Naive B cell (primary cell): ENCODE measurements at regions not wholly inside any gene's neighbourhood (a gene's known extent, or its start where the extent isn't known, plus 50 kb on each side); places are given as distances from the start of the nearest gene placed in this dataset.

Experiments
- ATAC-seq, 2 donors: fragments of 150-1000 bp; cut with Tn5 transposase; 2 replicates each; pipeline ENCODE4 v1.10.0; 2021; ENCODE audit warnings: low read depth in 2 of 2, mild to moderate bottlenecking in 2 of 2, moderate library complexity in 2 of 2
- DNase-seq: peaks from one replicate; pipeline ENCODE4 v3.0.0; 2022
- H3K27ac Mint-ChIP-seq, 6 donors: one replicate each; pipeline ENCODE4 v1.8.0; 2020 to 2022; ENCODE audit warnings: mild to moderate bottlenecking in 6 of 6, mixed read lengths in 6 of 6, moderate library complexity in 5 of 6, inconsistent platforms in 2 of 6
- H3K27me3 Mint-ChIP-seq, 3 donors: one replicate each; pipeline ENCODE4 v1.8.0; 2021 to 2022; ENCODE audit warnings: mixed read lengths in 3 of 3, mild to moderate bottlenecking in 1 of 3
- H3K36me3 Mint-ChIP-seq, 2 donors: one replicate each; pipeline ENCODE4 v1.8.0; 2020 to 2022; ENCODE audit warnings: mixed read lengths in 2 of 2, inconsistent platforms in 1 of 2, mild to moderate bottlenecking in 1 of 2
- H3K4me1 Mint-ChIP-seq, 3 donors: one replicate each; pipeline ENCODE4 v1.8.0; 2020 to 2022; ENCODE audit warnings: mixed read lengths in 3 of 3, inconsistent platforms in 1 of 3, mild to moderate bottlenecking in 1 of 3, moderate library complexity in 1 of 3
- H3K4me3 Mint-ChIP-seq, 8 donors: one replicate each; pipeline ENCODE4 v1.8.0; 2020 to 2022; ENCODE audit warnings: mild to moderate bottlenecking in 8 of 8, mixed read lengths in 8 of 8, moderate library complexity in 8 of 8, inconsistent platforms in 2 of 8
- H3K9me3 Mint-ChIP-seq, 7 donors: one replicate each; pipeline ENCODE4 v1.8.0; 2020 to 2022; ENCODE audit warnings: mixed read lengths in 7 of 7, mild to moderate bottlenecking in 5 of 7, inconsistent platforms in 2 of 7, moderate library complexity in 1 of 7

DNA sequence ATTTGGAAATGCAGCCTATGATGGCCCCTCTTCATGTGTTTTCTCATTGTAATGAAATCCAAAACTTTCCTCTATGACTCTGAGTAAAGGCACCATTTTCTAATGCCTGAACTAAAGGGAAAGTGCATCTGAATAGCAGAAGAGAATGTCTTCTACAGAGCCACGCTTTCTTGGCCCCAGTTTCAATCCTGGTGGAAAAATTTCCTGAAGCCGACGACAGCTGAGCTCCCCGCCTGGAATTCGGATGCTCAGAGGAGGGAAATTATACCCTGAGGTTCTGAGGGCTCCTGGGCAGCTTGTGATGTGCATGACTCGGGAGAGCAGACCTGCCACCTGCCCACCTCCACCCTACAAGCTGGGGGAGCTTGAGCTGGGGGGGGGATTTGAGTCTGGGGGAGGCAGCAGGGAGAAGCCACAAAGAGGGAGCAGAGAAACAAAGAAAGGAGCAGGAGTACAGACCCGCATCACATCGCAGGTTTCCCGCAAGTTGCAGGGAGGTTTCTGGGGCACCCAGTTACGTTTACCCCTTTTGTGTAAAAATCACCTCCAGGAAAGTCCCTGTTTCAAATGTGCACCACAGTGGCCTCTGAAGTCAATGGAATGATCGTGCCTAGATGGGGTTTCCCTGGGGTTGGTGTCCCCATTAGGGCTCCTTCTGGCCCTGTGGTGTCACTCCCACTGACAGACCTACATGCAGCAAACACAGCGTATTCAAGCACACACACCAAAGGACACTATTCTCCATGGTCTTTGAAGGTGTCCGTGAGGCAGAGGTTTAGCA, 145.6 kb upstream of the RBPJ start:
- Mint-ChIP-seq H3K27ac (no peak overlapping the region), H3K27me3 (peaks cover 12 to 27% (median 25%) of the 10 kb centered on the region in 3 donors)

DNA sequence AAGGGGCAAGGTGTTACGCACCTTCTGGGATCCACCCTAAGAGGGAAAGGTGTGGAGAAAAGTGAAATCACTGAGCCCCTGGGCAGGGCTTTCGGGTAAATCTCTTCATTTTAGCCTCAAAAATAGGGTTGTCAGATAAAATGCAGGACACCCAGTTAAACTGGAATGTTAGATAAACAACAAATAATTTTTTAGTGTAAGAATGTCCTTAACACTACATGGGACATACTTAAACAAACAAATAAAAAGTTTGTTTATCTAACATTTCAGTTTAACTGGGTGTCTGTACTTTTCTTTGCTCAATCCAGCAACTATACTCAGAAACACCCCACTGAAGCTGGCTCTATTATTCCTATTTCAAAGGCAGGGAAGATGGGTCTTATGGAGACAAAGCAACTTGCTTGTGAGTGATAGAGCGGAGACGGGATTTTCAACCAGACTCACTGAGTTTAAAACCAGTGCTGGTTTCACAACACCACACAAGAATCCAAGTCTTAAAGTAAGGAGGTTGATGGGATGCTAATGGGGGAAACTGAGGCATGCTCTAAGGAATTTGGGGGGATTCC, 144.8 kb upstream of the RBPJ start:
- Mint-ChIP-seq H3K27ac (no peak overlapping the region), H3K4me3 (no peak overlapping the region), H3K36me3 (no peaks in the 10 kb centered on the region), H3K4me1 (no peaks in the 10 kb centered on the region), H3K9me3 (peaks cover 0 to 7% (median under 1%) of the 10 kb centered on the region in 7 donors), H3K27me3 (peaks cover 12 to 27% (median 25%) of the 10 kb centered on the region in 3 donors)
- ATAC-seq (no peak), DNase-seq (no peak)

More for the DNA sequence above, 145.6 kb upstream of the RBPJ start:
- DNase-seq = no peak
- no peaks in the 10 kb centered on the region for H3K4me1 Mint-ChIP-seq
- H3K9me3 Mint-ChIP-seq = peaks cover 0 to 6% (median 2%) of the 10 kb centered on the region in 7 donors
- no peaks in the 10 kb centered on the region for H3K36me3 Mint-ChIP-seq
- ATAC-seq = peak in 1 of 2 donors; percentile 61
- no peak overlapping the region for H3K4me3 Mint-ChIP-seq

DNA sequence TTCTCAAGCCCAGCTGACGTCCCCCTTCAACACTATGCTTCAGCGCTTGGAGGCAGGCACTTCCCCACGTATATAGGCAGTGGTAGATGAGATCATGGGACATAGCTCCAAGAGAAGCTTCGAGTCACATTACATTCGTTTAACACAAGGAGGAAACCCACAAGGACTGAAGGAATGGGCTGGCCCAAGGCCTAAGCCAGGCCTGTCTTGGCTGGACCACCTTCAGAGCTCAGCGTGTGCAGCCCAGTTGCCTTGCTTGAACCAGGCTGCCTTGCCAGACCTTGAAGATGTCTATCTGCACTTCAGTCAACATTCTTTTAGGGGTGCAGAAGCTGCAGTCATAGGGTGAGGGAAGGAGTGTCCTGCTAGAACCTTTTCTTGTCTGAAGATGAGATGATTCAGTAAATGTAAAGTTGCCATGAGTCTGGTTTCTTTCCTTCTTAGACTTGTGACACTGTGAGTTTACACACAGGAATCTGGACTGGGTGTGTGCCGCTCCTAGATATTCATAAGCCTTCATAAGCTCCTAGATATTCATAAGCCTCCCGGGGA, 144.1 kb upstream of the RBPJ start:
- ATAC-seq (no peak), DNase-seq (no peak)
- H3K4me1 Mint-ChIP-seq = no peaks in the 10 kb centered on the region
- H3K27ac Mint-ChIP-seq = no peak overlapping the region
- H3K36me3 Mint-ChIP-seq = no peaks in the 10 kb centered on the region
- peaks cover 12 to 22% (median 19%) of the 10 kb centered on the region in 3 donors for H3K27me3 Mint-ChIP-seq
- H3K4me3 Mint-ChIP-seq = no peak overlapping the region
- H3K9me3 Mint-ChIP-seq = peaks cover 0 to 7% (median 2%) of the 10 kb centered on the region in 7 donors

DNA sequence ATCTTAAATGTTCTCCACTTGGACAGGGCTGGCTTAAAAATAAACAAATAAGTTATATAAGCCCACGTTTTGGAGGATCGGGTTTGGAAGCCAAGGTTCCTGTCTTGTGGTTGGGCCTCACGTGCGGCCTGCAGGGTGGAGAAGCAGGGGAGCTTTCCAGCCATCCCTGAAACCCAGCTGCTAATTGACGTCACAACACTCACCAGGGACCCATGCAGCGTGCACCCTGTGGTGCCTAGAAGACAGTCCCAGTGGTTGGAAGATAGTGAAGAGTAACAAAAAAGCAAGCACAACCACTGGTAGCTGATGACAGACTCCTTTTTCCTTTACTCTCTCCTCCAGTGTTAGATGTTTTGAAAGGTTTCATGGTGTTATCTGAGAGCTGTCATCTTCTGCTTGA, 142.0 kb upstream of the RBPJ start:
- Mint-ChIP-seq H3K27me3 (peaks cover 2 to 7% (median 6%) of the 10 kb centered on the region in 3 donors), H3K4me1 (no peaks in the 10 kb centered on the region), H3K27ac (no peak overlapping the region), H3K4me3 (no peak overlapping the region), H3K9me3 (peaks cover 0 to 7% (median 2%) of the 10 kb centered on the region in 7 donors), H3K36me3 (no peaks in the 10 kb centered on the region)
- no peak for DNase-seq
- no peak for ATAC-seq

DNA sequence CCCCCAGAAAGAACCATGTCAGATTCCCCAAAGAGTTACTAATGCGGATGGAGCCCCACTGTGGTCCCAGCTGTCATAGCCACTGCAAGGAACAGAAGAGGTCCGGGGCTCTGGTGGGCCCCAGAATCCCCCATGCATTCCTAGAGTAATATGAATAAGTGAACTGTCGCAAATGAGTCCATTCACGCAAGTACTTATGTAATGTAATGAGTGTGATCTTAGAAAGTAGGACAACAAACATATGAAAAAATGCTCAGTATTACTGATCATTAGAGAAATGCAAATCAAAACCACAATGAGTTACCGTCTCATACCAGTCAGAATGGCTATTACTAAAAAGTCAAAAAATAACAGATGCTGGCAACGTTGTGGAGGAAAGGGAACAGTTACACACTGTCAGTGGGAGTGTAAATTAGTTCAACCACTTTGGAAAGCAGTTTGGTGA, 141.5 kb upstream of the RBPJ start:
- Mint-ChIP-seq H3K9me3 (peaks cover 0 to 7% (median 2%) of the 10 kb centered on the region in 7 donors), H3K27me3 (peaks cover 0 to 7% (median 6%) of the 10 kb centered on the region in 3 donors), H3K4me1 (no peaks in the 10 kb centered on the region), H3K4me3 (no peak overlapping the region), H3K36me3 (no peaks in the 10 kb centered on the region), H3K27ac (peak overlapping the region in 1 of 6 donors; percentile 43)
- no peak for DNase-seq
- ATAC-seq = no peak

DNA sequence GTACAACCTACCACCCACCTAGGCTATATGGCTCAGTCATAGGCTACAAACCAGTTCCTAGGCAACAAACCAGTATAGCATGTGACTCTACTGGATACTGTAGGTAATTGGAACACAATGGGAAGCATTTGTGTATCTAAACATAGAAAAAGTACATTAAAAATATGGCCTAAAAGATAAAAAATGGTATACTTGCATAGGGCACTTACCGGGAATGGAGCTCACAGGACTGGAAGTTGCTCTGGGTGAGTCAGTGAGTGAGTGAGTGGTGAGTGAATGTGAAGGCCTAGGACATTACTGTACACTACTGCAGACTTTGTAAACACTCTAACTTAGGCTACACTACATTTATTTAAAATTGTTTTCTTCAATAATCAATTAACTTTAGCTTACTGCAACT, 139.2 kb upstream of the RBPJ start:
- H3K4me1 Mint-ChIP-seq = no peaks in the 10 kb centered on the region
- H3K36me3 Mint-ChIP-seq = no peaks in the 10 kb centered on the region
- H3K4me3 Mint-ChIP-seq = peak overlapping the region in 1 of 8 donors; percentile 0
- H3K27me3 Mint-ChIP-seq = peaks cover 0 to 11% (median 6%) of the 10 kb centered on the region in 3 donors
- ATAC-seq = no peak
- no peak overlapping the region for H3K27ac Mint-ChIP-seq
- DNase-seq = no peak
- H3K9me3 Mint-ChIP-seq = peaks cover 0 to 7% (median 2%) of the 10 kb centered on the region in 7 donors

DNA sequence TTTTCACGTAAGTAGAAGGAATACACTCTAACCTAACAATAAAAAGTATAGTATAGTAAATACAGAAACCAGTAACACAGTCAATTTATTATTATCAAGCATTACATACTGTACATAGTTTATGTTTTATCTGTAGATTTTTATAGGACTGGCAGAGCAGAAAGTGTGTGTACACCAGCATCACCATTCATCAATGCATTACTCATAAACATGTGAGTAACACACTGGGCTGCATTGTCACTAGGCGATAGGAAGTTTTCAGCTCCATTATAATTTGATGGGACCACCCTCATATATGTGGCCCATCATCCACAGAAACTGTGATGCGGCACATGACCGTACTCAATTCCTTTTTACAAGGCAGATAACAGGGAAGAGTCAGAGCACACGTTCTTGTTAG, 137.8 kb upstream of the RBPJ start:
- H3K4me1 Mint-ChIP-seq = no peaks in the 10 kb centered on the region

DNA sequence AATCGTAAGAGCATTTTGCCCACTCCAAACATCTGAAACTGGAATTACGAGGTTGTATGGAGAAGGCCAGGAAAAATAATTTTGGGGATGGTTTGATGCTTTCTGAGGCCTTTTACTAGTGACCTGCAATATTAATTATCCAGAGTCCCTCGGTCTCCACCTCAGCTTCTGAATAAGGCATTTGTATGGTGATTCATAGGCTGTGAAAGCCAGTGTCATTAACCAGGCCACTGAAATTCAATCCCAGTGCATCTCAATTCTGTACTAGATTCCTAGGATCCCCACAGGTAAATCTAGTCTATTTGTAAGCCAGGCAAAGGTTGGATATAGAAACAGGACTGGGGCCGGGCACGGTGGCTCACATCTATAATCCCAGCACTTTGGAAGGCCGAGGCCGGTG, 135.4 kb upstream of the RBPJ start:
- DNase-seq (no peak), ATAC-seq (no peak)
- H3K9me3 Mint-ChIP-seq = peaks cover 0 to 5% (median 0%) of the 10 kb centered on the region in 7 donors
- peak overlapping the region in 1 of 6 donors; percentile 49 for H3K27ac Mint-ChIP-seq
- no peaks in the 10 kb centered on the region for H3K4me1 Mint-ChIP-seq
- H3K27me3 Mint-ChIP-seq = peaks cover 0 to 3% (median 0%) of the 10 kb centered on the region in 3 donors
- no peaks in the 10 kb centered on the region for H3K36me3 Mint-ChIP-seq
- no peak overlapping the region for H3K4me3 Mint-ChIP-seq

More for the DNA sequence above, 137.8 kb upstream of the RBPJ start:
- ATAC-seq (no peak), DNase-seq (no peak)
- H3K27ac Mint-ChIP-seq = no peak overlapping the region
- H3K27me3 Mint-ChIP-seq = peaks cover 0 to 11% (median 6%) of the 10 kb centered on the region in 3 donors
- H3K9me3 Mint-ChIP-seq = peaks cover 0 to 7% (median 2%) of the 10 kb centered on the region in 7 donors
- no peaks in the 10 kb centered on the region for H3K36me3 Mint-ChIP-seq
- no peak overlapping the region for H3K4me3 Mint-ChIP-seq

DNA sequence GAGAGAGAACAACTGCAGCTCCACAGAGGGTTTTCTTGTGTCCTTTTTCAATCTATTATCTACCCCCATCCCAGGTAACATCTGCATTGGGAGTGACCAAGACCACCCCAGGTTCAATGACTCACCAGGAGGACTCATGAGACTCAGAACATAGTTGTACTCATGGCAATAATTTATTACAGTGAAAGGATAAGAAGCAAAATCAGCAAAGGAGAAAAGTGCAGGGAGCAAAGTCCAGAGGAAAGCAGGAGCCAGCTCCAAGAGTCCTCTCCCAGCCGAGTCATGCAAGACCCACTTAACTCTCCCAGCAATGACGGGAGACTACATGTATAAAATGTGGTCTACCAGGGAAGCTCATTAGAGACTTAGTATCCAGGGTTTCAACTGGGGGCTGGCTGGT, 129.5 kb upstream of the RBPJ start:
- ATAC-seq (no peak), DNase-seq (no peak)
- Mint-ChIP-seq H3K36me3 (no peaks in the 10 kb centered on the region), H3K4me1 (no peaks in the 10 kb centered on the region), H3K9me3 (no peaks in the 10 kb centered on the region), H3K27ac (peak overlapping the region in 1 of 6 donors; percentile 45), H3K4me3 (no peak overlapping the region), H3K27me3 (peaks cover 6 to 12% (median 9%) of the 10 kb centered on the region in 3 donors)

DNA sequence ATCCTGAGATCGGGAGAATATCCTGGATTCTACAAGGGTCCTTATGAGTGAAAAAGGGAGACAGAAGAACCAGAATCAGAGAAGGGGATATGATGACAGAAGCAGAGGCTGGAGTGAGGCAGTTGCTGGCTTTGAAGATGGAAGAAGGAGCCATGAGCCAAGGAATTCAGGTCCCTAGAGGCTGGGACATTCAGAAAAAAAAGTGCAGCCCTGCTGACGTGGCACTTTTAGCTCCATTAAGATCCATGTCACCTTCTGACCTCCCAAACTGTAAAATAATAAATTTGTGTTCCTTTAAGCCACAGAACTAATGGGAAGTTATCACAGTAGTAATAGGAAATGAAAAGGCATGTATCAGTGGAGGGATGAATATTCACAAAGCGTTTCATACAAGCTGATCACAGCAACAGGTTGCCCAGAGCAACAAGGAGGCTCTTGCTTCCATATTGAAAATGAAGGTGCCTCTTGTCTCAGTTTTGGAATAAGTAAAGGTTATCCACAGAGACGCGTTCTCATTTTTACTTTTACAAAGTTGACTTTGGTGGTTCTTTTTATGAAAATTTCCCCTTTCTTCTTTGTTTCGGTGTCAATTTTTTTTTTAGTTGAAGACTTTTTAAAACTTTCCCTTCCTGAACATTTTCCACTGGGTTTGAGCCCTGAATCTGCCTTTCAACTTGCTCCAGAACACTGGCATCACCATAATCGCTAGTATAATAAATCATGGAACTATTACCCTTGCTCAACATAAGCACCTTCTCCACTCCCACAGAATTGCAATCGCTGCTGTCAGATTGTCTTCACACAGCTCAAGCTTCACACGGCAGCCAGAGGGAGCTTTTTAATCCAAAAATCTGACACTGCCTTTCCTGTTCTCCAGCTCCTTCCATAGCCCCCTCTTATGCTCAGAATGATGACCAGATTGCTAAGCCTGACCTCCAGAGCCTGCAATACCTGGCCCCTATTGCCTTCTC, 127.6 kb upstream of the RBPJ start:
- no peak for DNase-seq
- no peaks in the 10 kb centered on the region for H3K36me3 Mint-ChIP-seq
- no peak overlapping the region for H3K4me3 Mint-ChIP-seq
- ATAC-seq = no peak
- H3K9me3 Mint-ChIP-seq = no peaks in the 10 kb centered on the region
- no peaks in the 10 kb centered on the region for H3K4me1 Mint-ChIP-seq
- H3K27me3 Mint-ChIP-seq = peaks cover 6 to 12% (median 9%) of the 10 kb centered on the region in 3 donors
- H3K27ac Mint-ChIP-seq = no peak overlapping the region

DNA sequence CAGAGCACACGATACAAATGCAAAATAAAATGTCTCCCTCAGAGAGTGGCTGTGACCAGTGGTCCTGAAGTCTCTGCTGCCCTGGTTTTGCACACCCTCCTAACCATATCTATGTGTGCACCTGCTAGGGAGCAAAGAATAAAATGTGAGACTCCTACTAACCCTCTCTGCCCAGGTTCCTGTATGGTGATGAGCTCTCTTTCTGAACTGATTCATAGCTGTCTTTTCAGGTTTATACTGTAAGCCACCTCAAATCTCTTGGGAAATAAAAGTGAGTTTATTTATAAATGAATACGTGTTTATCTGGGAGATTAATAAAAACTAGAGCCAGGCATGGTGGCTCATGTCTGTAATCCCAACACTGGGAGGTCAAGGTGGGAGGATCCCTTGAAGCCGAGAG, 126.0 kb upstream of the RBPJ start:
- DNase-seq (no peak), ATAC-seq (no peak)
- H3K27ac Mint-ChIP-seq = no peak overlapping the region
- H3K4me3 Mint-ChIP-seq = no peak overlapping the region
- H3K36me3 Mint-ChIP-seq = no peaks in the 10 kb centered on the region
- no peaks in the 10 kb centered on the region for H3K9me3 Mint-ChIP-seq
- H3K27me3 Mint-ChIP-seq = peaks cover 9 to 12% (median 10%) of the 10 kb centered on the region in 3 donors
- H3K4me1 Mint-ChIP-seq = no peaks in the 10 kb centered on the region

DNA sequence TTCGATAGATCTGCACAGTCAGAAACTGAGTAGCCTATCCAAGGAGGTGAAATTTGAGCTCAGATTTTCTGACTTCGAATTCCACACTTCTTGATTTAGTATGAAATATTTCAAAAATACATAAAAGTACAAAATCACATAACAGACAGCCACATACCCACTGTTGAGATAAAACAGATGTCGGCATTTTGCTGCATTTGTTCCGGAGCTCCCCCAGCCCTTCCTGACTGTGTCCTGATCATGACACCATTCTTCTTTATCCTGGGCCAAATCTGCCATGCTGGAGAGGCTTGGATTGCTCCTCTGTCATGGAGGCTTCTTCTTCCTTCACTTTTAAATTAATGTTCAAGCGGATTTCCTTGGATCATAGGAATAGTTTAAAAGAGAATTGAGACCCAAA, 124.2 kb upstream of the RBPJ start:
- Mint-ChIP-seq H3K9me3 (no peaks in the 10 kb centered on the region), H3K4me1 (no peaks in the 10 kb centered on the region), H3K36me3 (no peaks in the 10 kb centered on the region), H3K27ac (no peak overlapping the region), H3K27me3 (peaks cover 12 to 20% (median 15%) of the 10 kb centered on the region in 3 donors), H3K4me3 (no peak overlapping the region)
- ATAC-seq = no peak
- no peak for DNase-seq
